B cell (primary cell): ENCODE measurements at regions not wholly inside any gene's neighbourhood (a gene's known extent, or its start where the extent isn't known, plus 50 kb on each side); places are given as distances from the start of the nearest gene placed in this dataset.

ENCODE experiments used
- CTCF ChIP-seq: fragments of 200-600 bp; IDR thresholded peaks from one replicate; pipeline ENCODE4 v1.8.0; 2022; ENCODE audit warnings: antibody characterized with exemption, mild to moderate bottlenecking
- EZH2 ChIP-seq: IDR thresholded peaks from 2 replicates; pipeline ENCODE4 v1.6.1; 2012; ENCODE audit warnings: borderline replicate concordance, low read depth, mild to moderate bottlenecking, moderate library complexity, low read length; ENCODE audit not compliant: insufficient read depth, poor library complexity, severe bottlenecking

- TF ChIP-seq CTCF (no peak), EZH2 (no peak)
Observed at GRCh38 chr12:62146318-62146717, 113.9 kb upstream of the USP15 start.
